ENCODE measurements at regions not wholly inside any gene's neighbourhood (a gene's known extent, or its start where the extent isn't known, plus 50 kb on each side); places are given as distances from the start of the nearest gene placed in this dataset.
"Not testable (repeated sequence)": the region's sequence is repeated elsewhere in the genome, so short reads cannot be mapped to it uniquely, and the experiment has no call there.

- Mint-ChIP-seq H3K4me1 (ENCODE audit: unreplicated experiment) (peaks cover 13% of the 10 kb centered on the region), H3K27ac (peak overlapping the region; percentile 33), H3K27me3 (peaks cover 9% of the 10 kb centered on the region), H3K9me3 (no peaks in the 10 kb centered on the region), H3K4me3 (no peak overlapping the region), H3K36me3 (no peaks in the 10 kb centered on the region)
- no peak for DNase-seq (ENCODE audit: extremely low spot score, unreplicated experiment)
- no peak for TF ChIP-seq CTCF (conservative IDR thresholded peaks at IDR 0.05)
Measured at GRCh38 chr5:3325201-3325971, 270.2 kb upstream of the IRX1 start.

DNA sequence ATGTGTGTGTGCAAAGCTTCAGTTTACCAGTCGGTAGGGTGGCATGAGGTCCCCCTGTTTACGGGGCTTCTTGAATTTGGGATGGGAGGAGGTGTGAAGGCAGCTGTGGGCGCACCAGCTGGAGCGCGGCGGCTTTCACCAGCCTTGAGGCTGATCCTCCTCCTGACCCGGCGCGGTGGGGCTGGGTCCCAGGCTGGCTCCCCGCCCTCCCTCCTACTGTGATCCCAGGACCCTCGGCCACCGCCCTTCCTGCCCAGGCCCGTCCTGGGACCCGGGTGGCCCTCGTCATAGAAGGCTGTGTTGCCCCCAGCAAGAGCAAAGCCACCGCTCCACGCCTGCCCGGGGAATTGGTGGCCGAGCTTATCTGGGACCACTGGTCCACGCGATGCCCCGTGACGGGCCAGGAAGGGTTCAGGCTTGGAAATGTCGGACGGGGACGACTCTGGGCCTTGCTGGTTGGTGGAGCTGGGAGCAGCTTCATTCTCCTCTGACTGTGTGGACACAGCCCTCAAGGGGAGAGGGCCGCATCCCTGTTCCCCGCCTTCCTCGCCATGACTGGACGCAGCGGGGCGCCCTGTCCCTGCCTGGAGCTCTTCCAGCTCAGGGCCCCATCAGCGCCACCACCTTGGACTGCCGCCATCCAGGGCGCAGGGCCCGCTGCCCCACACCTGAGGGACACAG, 271.1 kb upstream of the IRX1 start:
- peak overlapping the region; percentile 33 for H3K27ac Mint-ChIP-seq
- H3K4me3 Mint-ChIP-seq: no peak overlapping the region
- H3K36me3 Mint-ChIP-seq: no peaks in the 10 kb centered on the region
- peaks cover 13% of the 10 kb centered on the region for H3K4me1 Mint-ChIP-seq (ENCODE audit: unreplicated experiment)
- H3K27me3 Mint-ChIP-seq: peaks cover 9% of the 10 kb centered on the region
- no peaks in the 10 kb centered on the region for H3K9me3 Mint-ChIP-seq
- TF ChIP-seq CTCF (conservative IDR thresholded peaks at IDR 0.05): no peak
- no peak for DNase-seq (ENCODE audit: extremely low spot score, unreplicated experiment)

DNA sequence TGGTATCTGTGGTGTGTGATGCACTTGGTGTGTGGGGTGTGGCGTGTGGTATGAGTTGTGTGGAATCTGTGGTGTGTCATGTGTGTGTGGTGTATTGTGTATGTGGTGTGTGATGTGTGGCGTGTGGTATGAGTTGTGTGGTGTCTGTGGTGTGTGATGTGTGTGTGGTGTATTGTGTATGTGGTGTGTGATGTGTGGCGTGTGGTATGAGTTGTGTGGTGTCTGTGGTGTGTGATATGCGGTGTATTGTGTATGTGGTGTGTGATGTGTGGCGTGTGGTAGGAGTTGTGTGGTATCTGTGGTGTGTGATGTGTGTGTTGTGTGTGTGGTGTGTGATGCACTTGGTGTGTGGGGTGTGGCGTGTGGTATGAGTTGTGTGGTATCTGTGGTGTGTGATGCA, 271.7 kb upstream of the IRX1 start:
- H3K4me3 Mint-ChIP-seq; H3K27ac Mint-ChIP-seq; H3K9me3 Mint-ChIP-seq; H3K36me3 Mint-ChIP-seq; DNase-seq (ENCODE audit: extremely low spot score, unreplicated experiment); H3K27me3 Mint-ChIP-seq: not testable (repeated sequence)
- H3K4me1 Mint-ChIP-seq (ENCODE audit: unreplicated experiment): peaks cover 13% of the 10 kb centered on the region

- Mint-ChIP-seq H3K9me3 (no peaks in the 10 kb centered on the region), H3K4me1 (ENCODE audit: unreplicated experiment) (peaks cover 13% of the 10 kb centered on the region), H3K4me3 (no peak overlapping the region), H3K27ac (no peak overlapping the region), H3K36me3 (no peaks in the 10 kb centered on the region), H3K27me3 (peaks cover 6% of the 10 kb centered on the region)
- DNase-seq (ENCODE audit: extremely low spot score, unreplicated experiment): no peak
- no peak for TF ChIP-seq CTCF (conservative IDR thresholded peaks at IDR 0.05)
Measured at GRCh38 chr5:3323144-3323543, 272.5 kb upstream of the IRX1 start.

DNA sequence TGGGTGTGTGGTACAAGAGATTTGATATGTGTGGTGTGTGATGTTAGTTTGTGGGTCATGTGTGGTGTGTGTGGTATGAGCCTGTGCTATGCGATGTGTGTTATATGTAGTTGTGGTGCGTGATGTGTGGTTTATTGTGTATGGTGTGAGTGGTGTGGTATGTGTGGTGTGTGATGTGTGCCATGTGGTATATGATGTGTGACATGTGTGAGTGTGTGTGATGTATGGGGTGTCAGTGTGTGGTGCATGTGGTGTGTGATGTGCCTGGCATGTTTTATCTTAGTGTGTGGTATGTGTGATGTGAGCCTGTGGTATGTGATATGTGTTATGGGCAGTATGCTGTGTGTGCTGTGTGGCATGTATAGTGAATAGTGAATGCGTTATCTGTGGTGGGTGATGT, 273.0 kb upstream of the IRX1 start:
- Mint-ChIP-seq H3K9me3 (no peaks in the 10 kb centered on the region), H3K27me3 (peaks cover 6% of the 10 kb centered on the region), H3K4me1 (ENCODE audit: unreplicated experiment) (peaks cover 13% of the 10 kb centered on the region), H3K27ac (no peak overlapping the region), H3K36me3 (no peaks in the 10 kb centered on the region), H3K4me3 (no peak overlapping the region)
- DNase-seq (ENCODE audit: extremely low spot score, unreplicated experiment): no peak
- TF ChIP-seq CTCF (conservative IDR thresholded peaks at IDR 0.05): no peak

- peaks cover 3% of the 10 kb centered on the region for H3K27me3 Mint-ChIP-seq
- no peak overlapping the region for H3K4me3 Mint-ChIP-seq
- H3K36me3 Mint-ChIP-seq: no peaks in the 10 kb centered on the region
- DNase-seq (ENCODE audit: extremely low spot score, unreplicated experiment): no peak
- H3K9me3 Mint-ChIP-seq: no peaks in the 10 kb centered on the region
- no peak overlapping the region for H3K27ac Mint-ChIP-seq
- peaks cover 13% of the 10 kb centered on the region for H3K4me1 Mint-ChIP-seq (ENCODE audit: unreplicated experiment)
- no peak for TF ChIP-seq CTCF (conservative IDR thresholded peaks at IDR 0.05)
Measured at GRCh38 chr5:3321923-3322322, 273.7 kb upstream of the IRX1 start.

Data from type B pancreatic cell (in vitro differentiated cells).